ENCODE measurements at regions not wholly inside any gene's neighbourhood (a gene's known extent, or its start where the extent isn't known, plus 50 kb on each side); places are given as distances from the start of the nearest gene placed in this dataset.

DNA sequence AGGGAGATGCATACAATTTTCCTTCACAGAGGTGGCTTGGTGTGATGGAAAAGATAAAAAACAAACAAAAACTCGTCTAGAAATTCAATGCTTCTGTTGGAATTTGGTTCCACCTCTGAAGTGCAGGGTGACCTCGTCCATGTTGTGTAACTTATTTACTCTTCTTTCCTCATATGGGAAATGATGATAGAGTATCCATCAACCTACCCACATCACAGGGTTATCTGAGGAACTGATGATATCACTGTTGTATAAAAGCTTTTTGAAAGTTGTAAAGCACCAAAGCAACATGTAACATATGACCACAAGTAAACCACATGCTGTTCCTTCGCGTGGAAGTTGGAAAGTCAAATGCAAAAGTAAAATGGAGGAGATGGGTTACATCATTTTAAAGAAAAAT lies 212.0 kb upstream of the SGK1 start:
- Histone ChIP-seq H3K27ac (no peak overlapping the region), H3K4me1 (replicated peaks in 1 of 2) (no peaks in the 10 kb centered on the region), H3K9me3 (replicated peaks in 1 of 3) (no peaks in the 10 kb centered on the region), H3K36me3 (replicated peaks in 1 of 2) (no peaks in the 10 kb centered on the region), H3K4me3 (no peak overlapping the region), H3K27me3 (no peaks in the 10 kb centered on the region)
- no peak for DNase-seq
- intact Hi-C loops (cut with DNase I), result no loop called here
- TF ChIP-seq, protein P1, sequence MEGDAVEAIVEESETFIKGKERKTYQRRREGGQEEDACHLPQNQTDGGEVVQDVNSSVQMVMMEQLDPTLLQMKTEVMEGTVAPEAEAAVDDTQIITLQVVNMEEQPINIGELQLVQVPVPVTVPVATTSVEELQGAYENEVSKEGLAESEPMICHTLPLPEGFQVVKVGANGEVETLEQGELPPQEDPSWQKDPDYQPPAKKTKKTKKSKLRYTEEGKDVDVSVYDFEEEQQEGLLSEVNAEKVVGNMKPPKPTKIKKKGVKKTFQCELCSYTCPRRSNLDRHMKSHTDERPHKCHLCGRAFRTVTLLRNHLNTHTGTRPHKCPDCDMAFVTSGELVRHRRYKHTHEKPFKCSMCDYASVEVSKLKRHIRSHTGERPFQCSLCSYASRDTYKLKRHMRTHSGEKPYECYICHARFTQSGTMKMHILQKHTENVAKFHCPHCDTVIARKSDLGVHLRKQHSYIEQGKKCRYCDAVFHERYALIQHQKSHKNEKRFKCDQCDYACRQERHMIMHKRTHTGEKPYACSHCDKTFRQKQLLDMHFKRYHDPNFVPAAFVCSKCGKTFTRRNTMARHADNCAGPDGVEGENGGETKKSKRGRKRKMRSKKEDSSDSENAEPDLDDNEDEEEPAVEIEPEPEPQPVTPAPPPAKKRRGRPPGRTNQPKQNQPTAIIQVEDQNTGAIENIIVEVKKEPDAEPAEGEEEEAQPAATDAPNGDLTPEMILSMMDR (IDR thresholded peaks at IDR 0.05), result no peak
- no peak for TF ChIP-seq POLR2A (IDR thresholded peaks at IDR 0.05)
- 54 to 66% (median 63%) methylated on average over 4 of the region's 4 CpGs for WGBS, 4 donors

DNA sequence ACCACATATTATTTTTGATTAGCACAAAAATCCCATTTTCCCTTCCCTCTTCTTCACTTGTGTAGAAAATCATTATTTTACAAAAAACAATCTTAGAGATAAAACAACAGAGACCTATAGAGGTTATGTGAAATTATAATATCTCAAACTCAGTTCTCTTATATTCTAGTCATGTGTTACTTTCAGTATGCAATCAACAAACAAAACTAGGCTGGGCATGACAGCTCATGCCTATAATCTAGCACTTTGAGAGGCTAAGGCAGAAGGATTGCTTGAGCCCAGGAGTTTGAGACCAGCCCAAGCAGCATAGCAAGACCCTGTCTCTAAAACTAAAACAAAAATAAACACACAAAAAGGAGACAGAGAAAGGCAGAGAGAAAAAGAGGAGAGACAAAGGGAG lies 211.4 kb upstream of the SGK1 start:
- Histone ChIP-seq H3K36me3 (replicated peaks in 1 of 2) (no peaks in the 10 kb centered on the region), H3K9me3 (replicated peaks in 1 of 3) (no peaks in the 10 kb centered on the region), H3K4me1 (replicated peaks in 1 of 2) (no peaks in the 10 kb centered on the region), H3K27me3 (no peaks in the 10 kb centered on the region), H3K4me3 (no peak overlapping the region), H3K27ac (no peak overlapping the region)
- intact Hi-C loops (cut with DNase I), result no loop called here
- no peak for TF ChIP-seq POLR2A (IDR thresholded peaks at IDR 0.05)
- TF ChIP-seq, protein P1 (IDR thresholded peaks at IDR 0.05), result no peak
- DNase-seq, result no peak

- Histone ChIP-seq H3K36me3 (replicated peaks in 1 of 2) (no peaks in the 10 kb centered on the region), H3K9me3 (replicated peaks in 1 of 3) (no peaks in the 10 kb centered on the region), H3K4me1 (replicated peaks in 1 of 2) (no peaks in the 10 kb centered on the region), H3K4me3 (no peak overlapping the region), H3K27ac (no peak overlapping the region), H3K27me3 (no peaks in the 10 kb centered on the region)
- TF ChIP-seq, protein P1 (IDR thresholded peaks at IDR 0.05), result no peak
- no peak for TF ChIP-seq POLR2A (IDR thresholded peaks at IDR 0.05)
- intact Hi-C loops (cut with DNase I), result no loop called here
- 83 to 90% (median 86%) methylated on average over 3 of the region's 3 CpGs for WGBS, 4 donors
- DNase-seq, result no peak
Observed at GRCh38 chr6:134527108-134527787, 209.3 kb upstream of the SGK1 start.

- H3K27ac ChIP-seq, result no peak overlapping the region
- H3K4me1 ChIP-seq (replicated peaks in 1 of 2), result peaks cover 0 to 9% of the 10 kb centered on the region in 2 donors
- intact Hi-C loops (cut with DNase I), result no loop called here
- no peaks in the 10 kb centered on the region for H3K36me3 ChIP-seq (replicated peaks in 1 of 2)
- no peaks in the 10 kb centered on the region for H3K9me3 ChIP-seq (replicated peaks in 1 of 3)
- no peak for DNase-seq
- no peak for TF ChIP-seq POLR2A (IDR thresholded peaks at IDR 0.05)
- TF ChIP-seq, protein P1 (IDR thresholded peaks at IDR 0.05), result no peak
- no peaks in the 10 kb centered on the region for H3K27me3 ChIP-seq
- H3K4me3 ChIP-seq, result no peak overlapping the region
Observed at GRCh38 chr6:134525190-134525868, 207.4 kb upstream of the SGK1 start.

Measured in adrenal gland (tissue), 9 donors.